ENCODE measurements at regions not wholly inside any gene's neighbourhood (a gene's known extent, or its start where the extent isn't known, plus 50 kb on each side); places are given as distances from the start of the nearest gene placed in this dataset.

- no peak for TF ChIP-seq CTCF (IDR thresholded peaks at IDR 0.05)
- no peak for DNase-seq (ENCODE audit: low spot score)
- Histone ChIP-seq H3K27ac (no peak overlapping the region), H3K4me3 (no peak overlapping the region)
Measured at GRCh38 chr2:144063602-144064001, 456.3 kb downstream of the ZEB2 start.

GRCh38 chr2:144054911-144055310 lies 465.0 kb downstream of the ZEB2 start:
- H3K4me3 ChIP-seq, result no peak overlapping the region

GRCh38 chr2:144052083-144052482 lies 467.8 kb downstream of the ZEB2 start:
- H3K4me3 ChIP-seq, result no peak overlapping the region
- DNase-seq (ENCODE audit: low spot score), result no peak
- no peak overlapping the region for H3K27ac ChIP-seq
- no peak for TF ChIP-seq CTCF (IDR thresholded peaks at IDR 0.05)

More at GRCh38 chr2:144054911-144055310, 465.0 kb downstream of the ZEB2 start:
- H3K27ac ChIP-seq, result no peak overlapping the region
- DNase-seq (ENCODE audit: low spot score), result no peak
- no peak for TF ChIP-seq CTCF (IDR thresholded peaks at IDR 0.05)

GRCh38 chr2:144049137-144049536 lies 470.8 kb downstream of the ZEB2 start:
- Histone ChIP-seq H3K27ac (no peak overlapping the region), H3K4me3 (no peak overlapping the region)
- TF ChIP-seq CTCF (IDR thresholded peaks at IDR 0.05), result no peak

GRCh38 chr2:144048631-144049060 lies 471.3 kb downstream of the ZEB2 start:
- H3K4me3 ChIP-seq, result no peak overlapping the region
- no peak for TF ChIP-seq CTCF (IDR thresholded peaks at IDR 0.05)
- no peak overlapping the region for H3K27ac ChIP-seq
- no peak for DNase-seq (ENCODE audit: low spot score)

More at GRCh38 chr2:144049137-144049536, 470.8 kb downstream of the ZEB2 start:
- DNase-seq (ENCODE audit: low spot score), result no peak

GRCh38 chr2:144042751-144043150 lies 477.2 kb downstream of the ZEB2 start:
- Histone ChIP-seq H3K27ac (no peak overlapping the region), H3K4me3 (no peak overlapping the region)
- TF ChIP-seq CTCF (IDR thresholded peaks at IDR 0.05), result no peak
- DNase-seq (ENCODE audit: low spot score), result no peak

- no peak overlapping the region for H3K4me3 ChIP-seq
- no peak for DNase-seq (ENCODE audit: low spot score)
- no peak for TF ChIP-seq CTCF (IDR thresholded peaks at IDR 0.05)
- no peak overlapping the region for H3K27ac ChIP-seq
Measured at GRCh38 chr2:144041612-144042011, 478.3 kb downstream of the ZEB2 start.

All from coronary artery (tissue), 2 donors.